Gastroesophageal sphincter (tissue), 4 donors: ENCODE measurements at regions not wholly inside any gene's neighbourhood (a gene's known extent, or its start where the extent isn't known, plus 50 kb on each side); places are given as distances from the start of the nearest gene placed in this dataset.

Experiments
- ATAC-seq: fragments of 150-250 bp; one replicate; pipeline ENCODE4 v1.9.1; 2016; ENCODE audit warnings: mild to moderate bottlenecking, moderate library complexity
- H3K27ac ChIP-seq, 4 donors: fragments of 200-600 bp; sonication (generic) in 3 of 4; 1 replicate in 3 of 4; 2 replicates in 1 of 4; pipeline ENCODE4 v1.5.1; 2016 to 2019
- H3K27me3 ChIP-seq: fragments of 200-600 bp; sonication (generic); one replicate; pipeline ENCODE4 v1.5.1; 2019
- H3K36me3 ChIP-seq, 2 donors: fragments of 200-600 bp; sonication (generic); one replicate each; pipeline ENCODE4 v1.5.1; 2019; ENCODE audit warnings: control low read depth in 1 of 2
- H3K4me1 ChIP-seq, 3 donors: fragments of 200-600 bp; sonication (generic); 1 replicate in 2 of 3; 2 replicates in 1 of 3; pipeline ENCODE4 v1.5.1; 2016 to 2019; ENCODE audit warnings: control low read depth in 2 of 3
- H3K4me3 ChIP-seq, 2 donors: fragments of 200-600 bp; sonication (generic); one replicate each; pipeline ENCODE4 v1.5.1; 2019; ENCODE audit warnings: mild to moderate bottlenecking in 1 of 2, moderate library complexity in 1 of 2
- H3K9me3 ChIP-seq, 3 donors: fragments of 200-600 bp; sonication (generic); one replicate each; pipeline ENCODE4 v1.5.1; 2017 to 2019; ENCODE audit warnings: control low read depth in 2 of 3
- EP300 ChIP-seq: sonication (generic); formaldehyde crosslinking; IDR thresholded peaks from one replicate; pipeline ENCODE4 v1.6.1; 2017; ENCODE audit warnings: antibody characterized with exemption, mild to moderate bottlenecking
- POLR2A ChIP-seq, 2 donors: fragments of 450-650 bp; IDR thresholded peaks; one replicate each; pipeline ENCODE4 v1.6.1; 2017; ENCODE audit warnings: antibody characterized with exemption in 2 of 2, mild to moderate bottlenecking in 2 of 2, moderate library complexity in 1 of 2
- POLR2AphosphoS5 ChIP-seq: sonication (generic); formaldehyde crosslinking; IDR thresholded peaks from one replicate; pipeline ENCODE4 v1.6.1; 2017; ENCODE audit warnings: antibody characterized with exemption
- WGBS, 2 donors: methylation state at CpG; one replicate each; pipeline ENCODE4 v1.1.5; 2018; ENCODE audit warnings: low coverage in 1 of 2; 5-methylcytosine and 5-hydroxymethylcytosine counted together
- TF ChIP-seq, protein P1 (sequence below), 4 experiments: fragments of 200-600 bp in 2 of 4; fragments of 450-650 bp in 2 of 4; sonication (generic) in 1 of 4; IDR thresholded peaks; one replicate each; pipeline ENCODE4 v1.5.1; 2017 to 2019; ENCODE audit warnings: antibody characterized with exemption in 4 of 4, mild to moderate bottlenecking in 2 of 4, moderate library complexity in 2 of 4

DNA sequence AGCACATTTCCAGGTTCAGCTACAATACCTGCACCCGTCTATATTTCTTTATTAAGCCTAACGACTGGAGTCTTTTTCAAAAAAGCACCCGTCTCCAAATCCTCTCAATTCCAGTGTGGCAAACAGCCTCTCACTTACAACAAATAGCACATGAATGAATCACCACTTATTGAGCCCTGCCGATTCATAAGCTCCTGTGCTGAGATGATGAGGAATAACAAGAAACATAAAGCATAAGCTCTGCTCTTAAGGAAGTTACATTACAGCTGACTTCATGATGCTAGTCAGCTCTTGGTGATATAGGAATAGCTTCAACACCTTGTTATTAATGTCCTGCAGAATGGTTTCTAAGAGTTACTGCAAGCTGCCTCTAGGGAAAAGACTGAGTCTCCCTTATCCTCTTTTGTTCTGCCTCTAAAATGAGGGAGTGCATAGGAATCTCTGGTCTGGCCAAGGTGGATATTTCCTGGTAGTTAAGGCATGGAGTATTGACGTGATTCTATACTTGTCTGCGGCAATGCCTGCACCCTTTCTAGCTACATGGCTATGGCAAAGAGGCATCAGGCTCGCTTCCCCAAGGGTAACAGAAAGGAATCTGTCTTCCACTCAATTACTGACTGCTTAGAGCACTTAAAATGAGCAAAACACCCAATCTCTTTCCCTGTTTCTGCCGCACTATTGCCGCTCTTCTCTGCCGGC is 195.7 kb downstream of the KLF12 start:
- Histone ChIP-seq H3K4me3 (no peak overlapping the region), H3K27ac (no peak overlapping the region), H3K27me3 (no peaks in the 10 kb centered on the region), H3K9me3 (no peaks in the 10 kb centered on the region), H3K36me3 (no peaks in the 10 kb centered on the region), H3K4me1 (peaks cover 2 to 11% (median 3%) of the 10 kb centered on the region in 3 donors)
- 86 to 87% methylated on average over 8 to 9 of the region's 10 CpGs for WGBS, 2 donors
- ATAC-seq: no peak
- no peak for TF ChIP-seq POLR2AphosphoS5
- TF ChIP-seq, protein P1, sequence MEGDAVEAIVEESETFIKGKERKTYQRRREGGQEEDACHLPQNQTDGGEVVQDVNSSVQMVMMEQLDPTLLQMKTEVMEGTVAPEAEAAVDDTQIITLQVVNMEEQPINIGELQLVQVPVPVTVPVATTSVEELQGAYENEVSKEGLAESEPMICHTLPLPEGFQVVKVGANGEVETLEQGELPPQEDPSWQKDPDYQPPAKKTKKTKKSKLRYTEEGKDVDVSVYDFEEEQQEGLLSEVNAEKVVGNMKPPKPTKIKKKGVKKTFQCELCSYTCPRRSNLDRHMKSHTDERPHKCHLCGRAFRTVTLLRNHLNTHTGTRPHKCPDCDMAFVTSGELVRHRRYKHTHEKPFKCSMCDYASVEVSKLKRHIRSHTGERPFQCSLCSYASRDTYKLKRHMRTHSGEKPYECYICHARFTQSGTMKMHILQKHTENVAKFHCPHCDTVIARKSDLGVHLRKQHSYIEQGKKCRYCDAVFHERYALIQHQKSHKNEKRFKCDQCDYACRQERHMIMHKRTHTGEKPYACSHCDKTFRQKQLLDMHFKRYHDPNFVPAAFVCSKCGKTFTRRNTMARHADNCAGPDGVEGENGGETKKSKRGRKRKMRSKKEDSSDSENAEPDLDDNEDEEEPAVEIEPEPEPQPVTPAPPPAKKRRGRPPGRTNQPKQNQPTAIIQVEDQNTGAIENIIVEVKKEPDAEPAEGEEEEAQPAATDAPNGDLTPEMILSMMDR (IDR thresholded peaks at IDR 0.05): no peak

DNA sequence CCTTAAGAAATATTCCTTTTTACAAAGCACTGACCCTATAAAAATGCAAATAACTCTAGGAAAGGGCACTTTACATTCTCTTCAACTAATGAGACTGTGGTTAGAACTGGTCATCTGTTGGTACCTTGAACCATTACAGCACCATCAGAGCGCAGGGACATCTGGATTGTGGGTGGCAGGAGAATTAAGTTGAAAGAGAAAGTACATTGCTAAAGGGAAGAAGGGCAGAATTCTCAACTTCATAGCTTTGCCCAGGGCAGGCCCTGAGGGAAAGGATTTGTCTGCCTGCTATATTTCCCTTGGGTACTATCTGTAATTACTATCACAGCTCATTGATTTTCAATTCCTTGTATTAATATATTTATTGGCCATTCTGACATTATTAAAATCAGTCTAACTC is 196.8 kb downstream of the KLF12 start:
- Histone ChIP-seq H3K4me3 (no peak overlapping the region), H3K4me1 (peaks cover 0 to 4% (median 2%) of the 10 kb centered on the region in 3 donors), H3K27me3 (no peaks in the 10 kb centered on the region), H3K36me3 (no peaks in the 10 kb centered on the region), H3K27ac (no peak overlapping the region), H3K9me3 (no peaks in the 10 kb centered on the region)
- WGBS, 2 donors: 86 to 100% methylated on average over 1 of the region's 1 CpG
- TF ChIP-seq, protein P1 (IDR thresholded peaks at IDR 0.05): no peak
- TF ChIP-seq POLR2A (IDR thresholded peaks at IDR 0.05) (no peak), EP300 (no peak)
- ATAC-seq: no peak

DNA sequence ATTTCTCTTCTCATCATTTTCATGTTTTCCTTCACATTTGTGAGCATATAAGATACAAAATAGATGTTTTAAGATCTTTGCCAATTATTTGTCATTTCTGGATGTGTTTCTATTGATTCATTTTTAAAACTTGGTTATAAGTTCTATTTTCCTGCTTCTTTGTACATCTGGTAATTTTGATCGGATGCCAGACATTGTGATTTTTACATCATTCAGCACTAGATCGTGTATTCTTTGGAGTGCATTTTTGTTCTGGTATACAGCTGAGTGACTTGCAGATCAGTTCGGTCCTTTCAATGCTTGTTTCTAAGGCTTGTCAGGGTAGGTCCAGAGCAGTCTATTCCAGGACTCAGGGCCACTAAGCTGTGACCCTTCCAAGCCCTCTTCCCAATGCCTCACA is 198.2 kb downstream of the KLF12 start:
- no peak for TF ChIP-seq POLR2A (IDR thresholded peaks at IDR 0.05)
- no peak for TF ChIP-seq EP300
- TF ChIP-seq, protein P1 (IDR thresholded peaks at IDR 0.05): no peak
- TF ChIP-seq POLR2AphosphoS5: no peak
- Histone ChIP-seq H3K27me3 (no peaks in the 10 kb centered on the region), H3K36me3 (no peaks in the 10 kb centered on the region), H3K27ac (no peak overlapping the region), H3K4me1 (peaks cover 0 to 4% (median 2%) of the 10 kb centered on the region in 3 donors), H3K9me3 (no peaks in the 10 kb centered on the region), H3K4me3 (no peak overlapping the region)
- ATAC-seq: no peak
- WGBS, 2 donors: 46 to 69% methylated on average over 3 of the region's 3 CpGs

DNA sequence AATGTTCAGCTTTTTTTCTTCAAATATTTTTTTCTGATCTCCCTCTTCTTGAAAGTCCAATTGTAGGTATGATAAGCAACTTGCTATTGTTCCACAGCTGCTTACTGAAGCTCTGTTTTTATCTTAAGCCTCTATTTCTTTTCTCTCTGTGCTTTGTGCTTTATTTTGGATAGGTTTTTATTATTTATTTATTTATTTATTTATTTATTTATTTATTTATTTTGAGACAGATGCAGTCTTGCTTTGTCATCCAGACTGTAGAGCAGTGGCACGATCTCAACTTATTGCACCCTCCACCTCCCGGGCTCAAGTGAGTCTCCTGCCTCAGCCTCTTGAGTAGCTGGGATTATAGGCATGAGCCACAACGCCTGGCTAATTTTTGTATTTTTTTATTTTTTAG is 199.4 kb downstream of the KLF12 start:
- H3K9me3 ChIP-seq: no peaks in the 10 kb centered on the region
- WGBS, 2 donors: 100% methylated on average over 1 of the region's 3 CpGs; no CpG with 5 or more reads in 1 of the 2 donors
- no peak overlapping the region for H3K4me3 ChIP-seq
- H3K4me1 ChIP-seq: peaks cover 0 to 4% (median 2%) of the 10 kb centered on the region in 3 donors
- no peaks in the 10 kb centered on the region for H3K36me3 ChIP-seq
- ATAC-seq: no peak
- H3K27ac ChIP-seq: no peak overlapping the region
- no peaks in the 10 kb centered on the region for H3K27me3 ChIP-seq
- TF ChIP-seq POLR2AphosphoS5: no peak
- TF ChIP-seq POLR2A (IDR thresholded peaks at IDR 0.05): no peak
- TF ChIP-seq EP300: no peak
- TF ChIP-seq, protein P1 (IDR thresholded peaks at IDR 0.05): no peak

DNA sequence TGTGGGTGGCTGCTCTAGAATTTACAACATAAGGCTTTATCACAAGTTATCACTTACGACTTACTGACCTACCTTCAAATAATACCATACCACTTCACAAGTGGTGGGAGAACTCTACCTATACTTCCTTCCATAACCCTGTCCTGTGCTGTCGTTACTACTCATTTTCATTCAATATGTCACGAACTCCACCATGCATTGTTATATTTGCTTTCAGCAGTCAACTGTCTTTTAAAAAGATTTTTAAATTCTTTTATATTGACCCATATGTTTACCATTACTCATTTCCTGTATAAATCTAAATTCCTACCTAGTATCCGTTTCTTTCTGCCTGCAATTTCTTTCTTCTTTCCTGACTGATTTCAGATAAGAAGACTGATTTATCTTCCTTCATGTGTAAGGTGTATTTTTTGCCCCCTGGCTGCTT is 200.0 kb downstream of the KLF12 start:
- H3K27me3 ChIP-seq: no peaks in the 10 kb centered on the region
- H3K4me3 ChIP-seq: no peak overlapping the region
- no peaks in the 10 kb centered on the region for H3K36me3 ChIP-seq
- no peak for ATAC-seq
- no peak overlapping the region for H3K27ac ChIP-seq
- H3K9me3 ChIP-seq: no peaks in the 10 kb centered on the region
- WGBS, 2 donors: 85 to 87% methylated on average over 4 of the region's 4 CpGs
- TF ChIP-seq, protein P1 (IDR thresholded peaks at IDR 0.05): no peak
- no peak for TF ChIP-seq EP300
- no peak for TF ChIP-seq POLR2A (IDR thresholded peaks at IDR 0.05)
- TF ChIP-seq POLR2AphosphoS5: no peak
- peaks cover 0 to 4% (median 2%) of the 10 kb centered on the region in 3 donors for H3K4me1 ChIP-seq
